ENCODE measurements at regions not wholly inside any gene's neighbourhood (a gene's known extent, or its start where the extent isn't known, plus 50 kb on each side); places are given as distances from the start of the nearest gene placed in this dataset.

GRCh38 chr6:67265996-67266921, 1368.8 kb upstream of the ADGRB3 start:
- Histone ChIP-seq H3K27me3 (replicated peaks; ENCODE audit: control insufficient read depth, insufficient read depth, low read length) (no peaks in the 10 kb centered on the region), H3K9ac (ENCODE audit: low read length) (no peak overlapping the region), H3K4me1 (ENCODE audit: control insufficient read depth, insufficient read depth, low read length) (no peaks in the 10 kb centered on the region), H3K9me3 (ENCODE audit: control insufficient read depth, low read length) (no peaks in the 10 kb centered on the region), H3K36me3 (ENCODE audit: control insufficient read depth, insufficient read depth, low read length, severe bottlenecking) (no peaks in the 10 kb centered on the region), H3K4me3 (ENCODE audit: low read length) (no peak overlapping the region)
- DNase-seq (ENCODE audit: low read depth): no peak

GRCh38 chr6:67252663-67253062, 1382.4 kb upstream of the ADGRB3 start:
- Histone ChIP-seq H3K9ac (ENCODE audit: low read length) (no peak overlapping the region), H3K27me3 (replicated peaks; ENCODE audit: control insufficient read depth, insufficient read depth, low read length) (no peaks in the 10 kb centered on the region), H3K9me3 (ENCODE audit: control insufficient read depth, low read length) (no peaks in the 10 kb centered on the region), H3K36me3 (ENCODE audit: control insufficient read depth, insufficient read depth, low read length, severe bottlenecking) (no peaks in the 10 kb centered on the region), H3K4me3 (ENCODE audit: low read length) (no peak overlapping the region), H3K4me1 (ENCODE audit: control insufficient read depth, insufficient read depth, low read length) (no peaks in the 10 kb centered on the region)
- no peak for DNase-seq (ENCODE audit: low read depth)

GRCh38 chr6:67248077-67248476, 1387.0 kb upstream of the ADGRB3 start:
- no peak overlapping the region for H3K9ac ChIP-seq (ENCODE audit: low read length)
- no peak overlapping the region for H3K4me3 ChIP-seq (ENCODE audit: low read length)
- H3K9me3 ChIP-seq (ENCODE audit: control insufficient read depth, low read length): no peaks in the 10 kb centered on the region
- H3K36me3 ChIP-seq (ENCODE audit: control insufficient read depth, insufficient read depth, low read length, severe bottlenecking): no peaks in the 10 kb centered on the region
- no peak for DNase-seq (ENCODE audit: low read depth)
- H3K4me1 ChIP-seq (ENCODE audit: control insufficient read depth, insufficient read depth, low read length): no peaks in the 10 kb centered on the region
- no peaks in the 10 kb centered on the region for H3K27me3 ChIP-seq (replicated peaks; ENCODE audit: control insufficient read depth, insufficient read depth, low read length)

- H3K9ac ChIP-seq (ENCODE audit: low read length): no peak overlapping the region
- H3K4me3 ChIP-seq (ENCODE audit: low read length): no peak overlapping the region
- H3K4me1 ChIP-seq (ENCODE audit: control insufficient read depth, insufficient read depth, low read length): no peaks in the 10 kb centered on the region
- H3K9me3 ChIP-seq (ENCODE audit: control insufficient read depth, low read length): no peaks in the 10 kb centered on the region
- DNase-seq (ENCODE audit: low read depth): no peak
- no peaks in the 10 kb centered on the region for H3K27me3 ChIP-seq (replicated peaks; ENCODE audit: control insufficient read depth, insufficient read depth, low read length)
- H3K36me3 ChIP-seq (ENCODE audit: control insufficient read depth, insufficient read depth, low read length, severe bottlenecking): no peaks in the 10 kb centered on the region
These were observed 1391.0 kb upstream of the ADGRB3 start for GRCh38 chr6:67244037-67244436.

GRCh38 chr6:67237277-67237676, 1397.8 kb upstream of the ADGRB3 start:
- H3K4me1 ChIP-seq (ENCODE audit: control insufficient read depth, insufficient read depth, low read length): no peaks in the 10 kb centered on the region
- no peak for DNase-seq (ENCODE audit: low read depth)
- H3K9me3 ChIP-seq (ENCODE audit: control insufficient read depth, low read length): no peaks in the 10 kb centered on the region
- no peaks in the 10 kb centered on the region for H3K27me3 ChIP-seq (replicated peaks; ENCODE audit: control insufficient read depth, insufficient read depth, low read length)
- no peak overlapping the region for H3K9ac ChIP-seq (ENCODE audit: low read length)
- no peak overlapping the region for H3K4me3 ChIP-seq (ENCODE audit: low read length)
- no peaks in the 10 kb centered on the region for H3K36me3 ChIP-seq (ENCODE audit: control insufficient read depth, insufficient read depth, low read length, severe bottlenecking)

GRCh38 chr6:67231092-67231491, 1404.0 kb upstream of the ADGRB3 start:
- Histone ChIP-seq H3K9me3 (ENCODE audit: control insufficient read depth, low read length) (no peaks in the 10 kb centered on the region), H3K27me3 (replicated peaks; ENCODE audit: control insufficient read depth, insufficient read depth, low read length) (no peaks in the 10 kb centered on the region), H3K4me1 (ENCODE audit: control insufficient read depth, insufficient read depth, low read length) (no peaks in the 10 kb centered on the region), H3K4me3 (ENCODE audit: low read length) (no peak overlapping the region), H3K36me3 (ENCODE audit: control insufficient read depth, insufficient read depth, low read length, severe bottlenecking) (no peaks in the 10 kb centered on the region), H3K9ac (ENCODE audit: low read length) (no peak overlapping the region)
- DNase-seq (ENCODE audit: low read depth): no peak

- Histone ChIP-seq H3K27me3 (replicated peaks; ENCODE audit: control insufficient read depth, insufficient read depth, low read length) (no peaks in the 10 kb centered on the region), H3K9me3 (ENCODE audit: control insufficient read depth, low read length) (no peaks in the 10 kb centered on the region), H3K4me3 (ENCODE audit: low read length) (no peak overlapping the region), H3K9ac (ENCODE audit: low read length) (no peak overlapping the region), H3K4me1 (ENCODE audit: control insufficient read depth, insufficient read depth, low read length) (no peaks in the 10 kb centered on the region), H3K36me3 (ENCODE audit: control insufficient read depth, insufficient read depth, low read length, severe bottlenecking) (no peaks in the 10 kb centered on the region)
- DNase-seq (ENCODE audit: low read depth): no peak
These were observed 1410.1 kb upstream of the ADGRB3 start for GRCh38 chr6:67224989-67225388.

- Histone ChIP-seq H3K4me3 (ENCODE audit: low read length) (no peak overlapping the region), H3K9me3 (ENCODE audit: control insufficient read depth, low read length) (no peaks in the 10 kb centered on the region), H3K36me3 (ENCODE audit: control insufficient read depth, insufficient read depth, low read length, severe bottlenecking) (no peaks in the 10 kb centered on the region)
These were observed 1413.9 kb upstream of the ADGRB3 start for GRCh38 chr6:67221226-67221625.

GRCh38 chr6:67219346-67219745, 1415.7 kb upstream of the ADGRB3 start:
- DNase-seq (ENCODE audit: low read depth): no peak
- H3K27me3 ChIP-seq (replicated peaks; ENCODE audit: control insufficient read depth, insufficient read depth, low read length): no peaks in the 10 kb centered on the region
- H3K4me3 ChIP-seq (ENCODE audit: low read length): no peak overlapping the region
- no peak overlapping the region for H3K9ac ChIP-seq (ENCODE audit: low read length)
- no peaks in the 10 kb centered on the region for H3K4me1 ChIP-seq (ENCODE audit: control insufficient read depth, insufficient read depth, low read length)
- H3K9me3 ChIP-seq (ENCODE audit: control insufficient read depth, low read length): no peaks in the 10 kb centered on the region
- no peaks in the 10 kb centered on the region for H3K36me3 ChIP-seq (ENCODE audit: control insufficient read depth, insufficient read depth, low read length, severe bottlenecking)

More at GRCh38 chr6:67221226-67221625, 1413.9 kb upstream of the ADGRB3 start:
- H3K9ac ChIP-seq (ENCODE audit: low read length): no peak overlapping the region
- peak; percentile 4 for DNase-seq (ENCODE audit: low read depth)
- no peaks in the 10 kb centered on the region for H3K4me1 ChIP-seq (ENCODE audit: control insufficient read depth, insufficient read depth, low read length)
- no peaks in the 10 kb centered on the region for H3K27me3 ChIP-seq (replicated peaks; ENCODE audit: control insufficient read depth, insufficient read depth, low read length)

- H3K4me3 ChIP-seq (ENCODE audit: low read length): no peak overlapping the region
These were observed 1422.5 kb upstream of the ADGRB3 start for GRCh38 chr6:67212584-67212983.

GRCh38 chr6:67210450-67210849, 1424.6 kb upstream of the ADGRB3 start:
- Histone ChIP-seq H3K4me1 (ENCODE audit: control insufficient read depth, insufficient read depth, low read length) (no peaks in the 10 kb centered on the region), H3K36me3 (ENCODE audit: control insufficient read depth, insufficient read depth, low read length, severe bottlenecking) (no peaks in the 10 kb centered on the region), H3K4me3 (ENCODE audit: low read length) (no peak overlapping the region), H3K27me3 (replicated peaks; ENCODE audit: control insufficient read depth, insufficient read depth, low read length) (no peaks in the 10 kb centered on the region), H3K9ac (ENCODE audit: low read length) (no peak overlapping the region), H3K9me3 (ENCODE audit: control insufficient read depth, low read length) (peaks cover 5% of the 10 kb centered on the region)
- peak; percentile 11 for DNase-seq (ENCODE audit: low read depth)

More at GRCh38 chr6:67212584-67212983, 1422.5 kb upstream of the ADGRB3 start:
- DNase-seq (ENCODE audit: low read depth): no peak
- Histone ChIP-seq H3K9me3 (ENCODE audit: control insufficient read depth, low read length) (no peaks in the 10 kb centered on the region), H3K9ac (ENCODE audit: low read length) (no peak overlapping the region), H3K4me1 (ENCODE audit: control insufficient read depth, insufficient read depth, low read length) (no peaks in the 10 kb centered on the region), H3K36me3 (ENCODE audit: control insufficient read depth, insufficient read depth, low read length, severe bottlenecking) (no peaks in the 10 kb centered on the region), H3K27me3 (replicated peaks; ENCODE audit: control insufficient read depth, insufficient read depth, low read length) (no peaks in the 10 kb centered on the region)
